NCI-H510A treated with DMSO at 0.1 percent for 48 hours (cell line): ENCODE measurements at regions not wholly inside any gene's neighbourhood (a gene's known extent, or its start where the extent isn't known, plus 50 kb on each side); places are given as distances from the start of the nearest gene placed in this dataset.
A peak's percentile ranks its signal among the peaks of the same experiment; 100 is the strongest.
"Not testable (repeated sequence)": the region's sequence is repeated elsewhere in the genome, so short reads cannot be mapped to it uniquely, and the experiment has no call there.

Source experiments
- DNase-seq: peaks from one replicate; lab custom pipeline; 2025; lab: John Stamatoyannopoulos, UW

GRCh38 chr11:14573539-14574057, 53.4 kb upstream of the PSMA1 start:
- DNase-seq: not testable (repeated sequence)

- no peak for DNase-seq
Measured at GRCh38 chr11:14577292-14577691, 57.1 kb upstream of the PSMA1 start.

GRCh38 chr11:14577835-14578529, 57.8 kb upstream of the PSMA1 start:
- DNase-seq: no peak

DNA sequence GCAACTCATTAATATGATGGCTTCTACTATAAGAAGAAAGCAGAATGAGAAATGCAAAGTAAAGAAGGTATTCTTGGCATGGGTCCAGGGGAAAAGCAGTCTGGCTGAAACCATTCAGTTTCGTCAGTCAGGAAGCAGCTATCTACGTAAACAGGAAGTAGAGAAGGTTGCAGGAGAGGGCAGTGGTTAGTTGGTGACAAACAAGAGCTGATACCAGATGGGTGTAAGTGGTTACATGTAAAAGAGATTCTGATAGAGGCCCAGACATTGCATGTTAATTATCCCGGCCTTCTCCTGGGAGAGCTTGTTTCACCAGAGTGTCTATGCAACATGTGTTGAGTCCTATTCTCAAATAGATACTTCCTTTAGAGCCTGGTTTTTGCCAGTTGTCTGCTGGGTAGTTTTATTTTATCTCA, 58.4 kb upstream of the PSMA1 start:
- DNase-seq: peak; percentile 56

GRCh38 chr11:14579646-14580045, 59.5 kb upstream of the PSMA1 start:
- DNase-seq: no peak

- DNase-seq: no peak
Measured at GRCh38 chr11:14582793-14583192, 60.8 kb upstream of the PDE3B start.

- no peak for DNase-seq
Measured at GRCh38 chr11:14583252-14584034, 60.2 kb upstream of the PDE3B start.

- no peak for DNase-seq
Measured at GRCh38 chr11:14584035-14584363, 59.6 kb upstream of the PDE3B start.

DNA sequence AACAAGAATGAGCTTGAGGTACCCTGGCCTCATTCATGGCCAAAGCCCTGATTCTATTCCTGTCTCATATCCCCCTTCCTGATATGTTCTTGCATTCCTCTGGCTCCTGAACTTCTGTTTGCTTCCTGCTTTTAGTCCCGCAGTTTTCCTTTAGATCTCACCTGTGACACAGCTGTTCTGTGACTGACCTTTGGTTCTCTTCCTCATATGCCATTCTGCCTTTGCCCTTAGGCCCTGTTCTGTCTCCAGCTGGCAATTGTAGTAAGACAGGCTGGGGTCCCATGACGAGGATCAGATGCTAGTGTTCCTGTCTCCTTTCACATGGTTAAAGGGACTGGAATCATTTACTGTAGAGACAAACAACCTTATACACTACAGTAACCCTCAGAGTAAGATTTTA, 59.0 kb upstream of the PDE3B start:
- DNase-seq: no peak

DNA sequence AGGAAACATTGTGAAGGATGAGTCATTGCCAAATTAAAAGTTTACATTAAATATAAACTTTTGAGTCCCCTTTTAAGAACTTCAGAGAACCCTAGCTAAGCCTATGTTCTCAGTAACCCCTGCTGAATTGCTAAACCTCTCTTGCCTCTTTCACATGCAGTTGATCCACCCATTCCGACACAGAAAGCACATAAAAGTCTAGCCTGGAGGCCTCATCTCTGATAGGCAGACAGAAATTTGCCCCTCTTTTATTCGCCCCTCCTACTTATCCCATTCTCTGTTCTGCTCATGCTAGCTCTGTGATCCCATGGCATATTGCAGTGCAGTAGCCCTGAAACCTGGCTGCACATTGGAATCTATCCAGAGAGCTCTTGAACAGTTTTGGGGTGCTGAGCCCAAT, 58.2 kb upstream of the PDE3B start:
- DNase-seq: no peak

DNA sequence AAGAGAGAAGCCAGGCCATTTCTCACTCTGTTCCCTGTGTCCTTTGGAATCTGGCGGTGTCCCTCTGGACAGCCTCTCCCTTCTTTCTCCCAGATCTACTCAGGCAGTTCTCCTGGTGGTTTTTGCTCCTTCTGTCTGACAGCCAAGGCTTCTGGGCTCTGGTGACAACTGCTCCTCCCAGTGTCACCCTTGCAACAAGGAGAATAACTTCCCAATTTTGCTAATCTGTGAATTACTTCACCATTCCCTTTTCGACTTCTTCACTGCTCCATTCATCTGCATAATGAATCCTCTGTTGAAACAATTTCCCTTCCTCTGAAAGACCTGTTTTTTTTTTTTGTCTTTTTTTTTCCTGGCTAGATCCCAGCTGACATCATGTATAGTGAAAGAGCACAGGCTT, 56.3 kb upstream of the PDE3B start:
- no peak for DNase-seq

DNA sequence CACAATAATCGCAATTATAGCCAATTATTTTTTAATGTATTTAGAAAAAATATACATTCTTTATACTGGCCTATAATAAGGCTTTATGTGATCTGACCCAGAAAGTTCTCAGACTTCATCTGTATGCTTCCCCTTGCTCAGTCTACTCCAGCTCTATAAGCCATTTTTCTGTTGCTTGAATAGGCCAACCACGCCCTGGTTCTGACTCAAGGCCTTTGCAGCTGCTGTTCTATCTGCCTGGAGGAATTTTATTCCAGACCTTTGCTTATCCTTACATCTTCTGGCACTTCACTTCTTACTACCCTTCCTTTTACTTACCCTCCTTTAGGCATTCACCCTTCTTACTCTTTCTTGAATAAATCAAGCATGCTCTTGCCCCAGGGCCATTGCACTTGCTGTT, 54.9 kb upstream of the PDE3B start:
- no peak for DNase-seq

- no peak for DNase-seq
Measured at GRCh38 chr11:14589421-14589820, 54.2 kb upstream of the PDE3B start.

GRCh38 chr11:14591046-14591445, 52.6 kb upstream of the PDE3B start:
- DNase-seq: not testable (repeated sequence)

DNA sequence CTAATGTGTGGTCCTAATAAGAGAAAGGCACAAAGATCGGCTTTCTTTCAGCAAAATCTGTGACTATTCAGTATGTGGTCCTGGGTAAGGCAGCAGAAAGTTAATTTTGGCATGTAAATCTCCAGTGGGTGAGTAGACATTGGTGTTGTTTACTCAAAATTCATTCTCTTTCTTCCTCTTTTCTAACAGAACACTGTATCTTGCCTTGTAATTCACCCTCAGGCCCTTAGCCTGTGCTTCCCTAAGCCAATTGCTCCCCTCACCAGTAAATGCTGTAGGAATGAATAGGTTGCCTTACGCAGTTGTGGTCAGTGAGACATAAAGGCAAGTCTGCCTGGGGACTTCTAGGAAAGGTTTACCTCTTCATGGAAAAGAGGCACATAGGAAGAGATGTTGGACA, 49.9 kb upstream of the PDE3B start:
- no peak for DNase-seq
